HepG2 (cell line): ENCODE measurements at regions not wholly inside any gene's neighbourhood (a gene's known extent, or its start where the extent isn't known, plus 50 kb on each side); places are given as distances from the start of the nearest gene placed in this dataset.
A peak's percentile ranks its signal among the peaks of the same experiment; 100 is the strongest.

Source experiments
- RAD21 ChIP-seq: fragments of 450-650 bp; formaldehyde crosslinking; IDR thresholded peaks from 2 replicates; pipeline ENCODE4 v1.5.0; 2020; ENCODE audit warnings: mild to moderate bottlenecking
- U2AF2 ChIP-seq: fragments of 200-400 bp; formaldehyde crosslinking; IDR thresholded peaks from 2 replicates; pipeline ENCODE4 v1.6.1; 2017; ENCODE audit warnings: low read depth, mild to moderate bottlenecking, low read length
- ZBTB20 ChIP-seq: sonication (generic); formaldehyde crosslinking; IDR thresholded peaks from 2 replicates; pipeline ENCODE4 v1.8.1; 2023; ENCODE audit warnings: missing genetic modification reagents, low read depth, mild to moderate bottlenecking, borderline replicate concordance
- ZNF510 ChIP-seq: sonication (generic); formaldehyde crosslinking; IDR thresholded peaks from 2 replicates; pipeline ENCODE4 v1.4.0; 2020; ENCODE audit warnings: low read depth, mild to moderate bottlenecking, missing genetic modification reagents
- TF ChIP-seq, protein P1 (sequence below): sonication (generic); formaldehyde crosslinking; IDR thresholded peaks from 2 replicates; pipeline ENCODE4 v1.5.0; 2020; ENCODE audit warnings: missing genetic modification reagents, mild to moderate bottlenecking, borderline replicate concordance
- TF ChIP-seq, protein P2 (sequence below): sonication (generic); formaldehyde crosslinking; IDR thresholded peaks from 2 replicates; pipeline ENCODE4 v1.4.0; 2020; ENCODE audit warnings: mild to moderate bottlenecking, missing genetic modification reagents
- TF ChIP-seq, protein P3 (sequence below), 2 experiments: fragments of 450-650 bp in 1 of 2; sonication (generic) in 1 of 2; formaldehyde crosslinking; IDR thresholded peaks; 2 replicates each; pipeline versions ENCODE4 v1.5.0 to v1.8.0; 2020 to 2022; ENCODE audit warnings: mild to moderate bottlenecking in 1 of 2, missing genetic modification reagents in 1 of 2
- TF ChIP-seq, protein P4 (sequence below): sonication (generic); formaldehyde crosslinking; IDR thresholded peaks from 2 replicates; pipeline ENCODE4; 2020; ENCODE audit warnings: missing genetic modification reagents, mild to moderate bottlenecking, borderline replicate concordance
- TF ChIP-seq, protein P5 (sequence below): sonication (generic); formaldehyde crosslinking; IDR thresholded peaks from 2 replicates; pipeline ENCODE4 v1.4.0; 2020; ENCODE audit warnings: missing genetic modification reagents, borderline replicate concordance

DNA sequence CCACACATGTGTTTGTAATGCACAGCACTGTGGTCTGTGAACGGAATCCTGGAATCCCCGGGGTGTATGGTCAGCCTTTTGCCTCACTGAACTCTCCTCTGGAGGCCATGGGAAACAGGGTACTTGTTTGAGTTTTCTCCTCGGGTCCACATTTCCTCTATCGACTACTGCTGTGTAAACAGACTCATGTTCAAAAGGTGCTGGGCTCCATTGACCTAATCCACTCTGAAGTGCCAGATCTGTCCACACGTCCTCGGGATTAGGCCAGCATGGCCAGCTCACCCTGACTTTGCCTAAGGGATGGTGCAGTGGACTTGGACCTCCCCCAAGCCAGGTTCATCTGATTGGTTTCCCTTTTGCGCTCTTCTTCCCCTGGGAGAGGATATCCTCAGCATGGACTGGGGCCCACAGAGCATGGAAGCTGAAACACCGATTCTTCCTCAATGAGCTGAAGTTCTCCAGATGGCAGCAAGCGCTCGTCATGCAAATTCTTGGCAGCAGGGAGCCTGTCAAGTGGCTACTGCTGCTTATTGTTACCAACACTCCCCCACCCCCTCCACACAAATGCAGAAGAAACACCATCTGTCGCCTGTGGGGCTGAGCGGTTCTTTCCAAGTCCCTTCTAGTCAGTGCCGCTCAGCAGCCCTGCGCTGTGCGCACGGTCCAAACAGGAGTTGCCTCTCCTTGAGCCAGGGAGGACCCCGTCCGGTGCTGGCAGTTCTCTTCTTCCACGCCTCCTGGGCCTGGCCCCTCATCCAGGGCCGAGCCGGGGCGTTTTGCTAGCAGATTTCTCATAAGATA, 292.6 kb upstream of the MARCKS start (continued):
- 0 out of 2 replicates have a peak, but pooled peaks have one; percentile 51 for TF ChIP-seq ZNF510 (CRISPR knock-in tag)
- no peak for TF ChIP-seq U2AF2
- TF ChIP-seq, protein P1, sequence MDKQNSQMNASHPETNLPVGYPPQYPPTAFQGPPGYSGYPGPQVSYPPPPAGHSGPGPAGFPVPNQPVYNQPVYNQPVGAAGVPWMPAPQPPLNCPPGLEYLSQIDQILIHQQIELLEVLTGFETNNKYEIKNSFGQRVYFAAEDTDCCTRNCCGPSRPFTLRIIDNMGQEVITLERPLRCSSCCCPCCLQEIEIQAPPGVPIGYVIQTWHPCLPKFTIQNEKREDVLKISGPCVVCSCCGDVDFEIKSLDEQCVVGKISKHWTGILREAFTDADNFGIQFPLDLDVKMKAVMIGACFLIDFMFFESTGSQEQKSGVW (CRISPR knock-in tag) = no peak
- TF ChIP-seq, protein P2, sequence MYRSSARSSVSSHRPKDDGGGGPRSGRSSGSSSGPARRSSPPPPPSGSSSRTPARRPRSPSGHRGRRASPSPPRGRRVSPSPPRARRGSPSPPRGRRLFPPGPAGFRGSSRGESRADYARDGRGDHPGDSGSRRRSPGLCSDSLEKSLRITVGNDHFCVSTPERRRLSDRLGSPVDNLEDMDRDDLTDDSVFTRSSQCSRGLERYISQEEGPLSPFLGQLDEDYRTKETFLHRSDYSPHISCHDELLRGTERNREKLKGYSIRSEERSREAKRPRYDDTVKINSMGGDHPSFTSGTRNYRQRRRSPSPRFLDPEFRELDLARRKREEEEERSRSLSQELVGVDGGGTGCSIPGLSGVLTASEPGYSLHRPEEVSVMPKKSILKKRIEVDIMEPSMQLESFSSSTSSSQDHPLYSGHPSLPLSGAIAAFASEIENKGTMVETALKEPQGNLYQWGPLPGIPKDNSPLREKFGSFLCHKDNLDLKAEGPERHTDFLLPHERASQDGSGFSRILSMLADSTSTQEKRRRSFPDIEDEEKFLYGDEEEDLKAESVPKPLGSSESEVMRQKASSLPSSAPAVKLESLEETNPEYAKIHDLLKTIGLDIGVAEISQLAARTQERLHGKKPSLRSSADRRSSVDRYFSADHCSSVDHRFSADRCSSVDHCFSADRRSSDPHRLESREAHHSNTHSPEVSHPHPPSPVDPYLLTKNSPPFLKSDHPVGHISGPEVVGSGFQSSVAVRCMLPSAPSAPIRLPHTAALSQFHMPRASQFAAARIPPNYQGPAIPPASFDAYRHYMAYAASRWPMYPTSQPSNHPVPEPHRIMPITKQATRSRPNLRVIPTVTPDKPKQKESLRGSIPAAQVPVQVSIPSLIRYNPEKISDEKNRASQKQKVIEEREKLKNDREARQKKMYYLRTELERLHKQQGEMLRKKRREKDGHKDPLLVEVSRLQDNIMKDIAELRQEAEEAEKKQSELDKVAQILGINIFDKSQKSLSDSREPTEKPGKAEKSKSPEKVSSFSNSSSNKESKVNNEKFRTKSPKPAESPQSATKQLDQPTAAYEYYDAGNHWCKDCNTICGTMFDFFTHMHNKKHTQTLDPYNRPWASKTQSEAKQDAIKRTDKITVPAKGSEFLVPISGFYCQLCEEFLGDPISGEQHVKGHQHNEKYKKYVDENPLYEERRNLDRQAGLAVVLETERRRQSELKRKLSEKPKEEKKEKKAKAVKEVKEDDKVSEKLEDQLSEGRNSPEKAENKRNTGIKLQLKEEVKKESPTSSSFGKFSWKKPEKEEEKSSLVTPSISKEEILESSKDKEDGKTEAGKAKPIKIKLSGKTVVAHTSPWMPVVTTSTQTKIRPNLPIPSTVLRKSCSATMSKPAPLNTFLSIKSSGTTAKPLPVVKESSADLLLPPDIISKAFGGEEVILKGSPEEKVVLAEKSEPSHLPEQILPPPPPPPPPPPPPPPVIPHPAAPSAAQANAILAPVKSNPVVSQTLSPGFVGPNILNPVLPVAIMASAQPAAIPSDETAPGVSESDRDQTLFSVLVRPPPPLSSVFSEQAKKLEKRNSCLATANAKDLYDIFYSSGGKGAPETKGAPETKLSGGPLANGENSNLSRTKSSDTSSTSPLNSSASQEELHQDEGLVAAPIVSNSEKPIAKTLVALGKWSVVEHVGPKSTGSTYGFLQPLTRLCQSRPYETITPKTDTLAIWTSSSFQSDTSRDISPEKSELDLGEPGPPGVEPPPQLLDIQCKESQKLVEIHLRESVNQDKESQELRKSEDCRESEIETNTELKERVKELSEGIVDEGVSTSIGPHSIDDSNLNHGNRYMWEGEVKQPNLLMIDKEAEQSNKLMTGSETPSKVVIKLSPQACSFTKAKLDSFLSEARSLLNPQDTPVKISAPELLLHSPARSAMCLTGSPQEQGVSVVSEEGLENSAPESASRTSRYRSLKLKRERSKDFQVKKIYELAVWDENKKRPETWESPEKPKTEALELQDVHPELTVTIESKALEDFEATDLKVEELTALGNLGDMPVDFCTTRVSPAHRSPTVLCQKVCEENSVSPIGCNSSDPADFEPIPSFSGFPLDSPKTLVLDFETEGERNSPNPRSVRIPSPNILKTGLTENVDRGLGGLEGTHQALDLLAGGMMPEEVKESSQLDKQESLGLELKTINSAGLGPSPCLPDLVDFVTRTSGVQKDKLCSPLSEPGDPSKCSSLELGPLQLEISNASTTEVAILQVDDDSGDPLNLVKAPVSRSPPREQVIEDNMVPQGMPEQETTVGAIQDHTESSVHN = 0 out of 2 replicates have a peak, but pooled peaks have one; percentile 47
- TF ChIP-seq, protein P3, sequence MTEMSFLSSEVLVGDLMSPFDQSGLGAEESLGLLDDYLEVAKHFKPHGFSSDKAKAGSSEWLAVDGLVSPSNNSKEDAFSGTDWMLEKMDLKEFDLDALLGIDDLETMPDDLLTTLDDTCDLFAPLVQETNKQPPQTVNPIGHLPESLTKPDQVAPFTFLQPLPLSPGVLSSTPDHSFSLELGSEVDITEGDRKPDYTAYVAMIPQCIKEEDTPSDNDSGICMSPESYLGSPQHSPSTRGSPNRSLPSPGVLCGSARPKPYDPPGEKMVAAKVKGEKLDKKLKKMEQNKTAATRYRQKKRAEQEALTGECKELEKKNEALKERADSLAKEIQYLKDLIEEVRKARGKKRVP (CRISPR knock-in tag; IDR thresholded peaks at IDR 0.05) = no peak
- TF ChIP-seq RAD21 (CRISPR knock-in tag) = no peak
- TF ChIP-seq, protein P4, sequence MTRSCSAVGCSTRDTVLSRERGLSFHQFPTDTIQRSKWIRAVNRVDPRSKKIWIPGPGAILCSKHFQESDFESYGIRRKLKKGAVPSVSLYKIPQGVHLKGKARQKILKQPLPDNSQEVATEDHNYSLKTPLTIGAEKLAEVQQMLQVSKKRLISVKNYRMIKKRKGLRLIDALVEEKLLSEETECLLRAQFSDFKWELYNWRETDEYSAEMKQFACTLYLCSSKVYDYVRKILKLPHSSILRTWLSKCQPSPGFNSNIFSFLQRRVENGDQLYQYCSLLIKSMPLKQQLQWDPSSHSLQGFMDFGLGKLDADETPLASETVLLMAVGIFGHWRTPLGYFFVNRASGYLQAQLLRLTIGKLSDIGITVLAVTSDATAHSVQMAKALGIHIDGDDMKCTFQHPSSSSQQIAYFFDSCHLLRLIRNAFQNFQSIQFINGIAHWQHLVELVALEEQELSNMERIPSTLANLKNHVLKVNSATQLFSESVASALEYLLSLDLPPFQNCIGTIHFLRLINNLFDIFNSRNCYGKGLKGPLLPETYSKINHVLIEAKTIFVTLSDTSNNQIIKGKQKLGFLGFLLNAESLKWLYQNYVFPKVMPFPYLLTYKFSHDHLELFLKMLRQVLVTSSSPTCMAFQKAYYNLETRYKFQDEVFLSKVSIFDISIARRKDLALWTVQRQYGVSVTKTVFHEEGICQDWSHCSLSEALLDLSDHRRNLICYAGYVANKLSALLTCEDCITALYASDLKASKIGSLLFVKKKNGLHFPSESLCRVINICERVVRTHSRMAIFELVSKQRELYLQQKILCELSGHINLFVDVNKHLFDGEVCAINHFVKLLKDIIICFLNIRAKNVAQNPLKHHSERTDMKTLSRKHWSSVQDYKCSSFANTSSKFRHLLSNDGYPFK = peak; percentile 63; the same call in 1 of the 2 replicates
- TF ChIP-seq, protein P5, sequence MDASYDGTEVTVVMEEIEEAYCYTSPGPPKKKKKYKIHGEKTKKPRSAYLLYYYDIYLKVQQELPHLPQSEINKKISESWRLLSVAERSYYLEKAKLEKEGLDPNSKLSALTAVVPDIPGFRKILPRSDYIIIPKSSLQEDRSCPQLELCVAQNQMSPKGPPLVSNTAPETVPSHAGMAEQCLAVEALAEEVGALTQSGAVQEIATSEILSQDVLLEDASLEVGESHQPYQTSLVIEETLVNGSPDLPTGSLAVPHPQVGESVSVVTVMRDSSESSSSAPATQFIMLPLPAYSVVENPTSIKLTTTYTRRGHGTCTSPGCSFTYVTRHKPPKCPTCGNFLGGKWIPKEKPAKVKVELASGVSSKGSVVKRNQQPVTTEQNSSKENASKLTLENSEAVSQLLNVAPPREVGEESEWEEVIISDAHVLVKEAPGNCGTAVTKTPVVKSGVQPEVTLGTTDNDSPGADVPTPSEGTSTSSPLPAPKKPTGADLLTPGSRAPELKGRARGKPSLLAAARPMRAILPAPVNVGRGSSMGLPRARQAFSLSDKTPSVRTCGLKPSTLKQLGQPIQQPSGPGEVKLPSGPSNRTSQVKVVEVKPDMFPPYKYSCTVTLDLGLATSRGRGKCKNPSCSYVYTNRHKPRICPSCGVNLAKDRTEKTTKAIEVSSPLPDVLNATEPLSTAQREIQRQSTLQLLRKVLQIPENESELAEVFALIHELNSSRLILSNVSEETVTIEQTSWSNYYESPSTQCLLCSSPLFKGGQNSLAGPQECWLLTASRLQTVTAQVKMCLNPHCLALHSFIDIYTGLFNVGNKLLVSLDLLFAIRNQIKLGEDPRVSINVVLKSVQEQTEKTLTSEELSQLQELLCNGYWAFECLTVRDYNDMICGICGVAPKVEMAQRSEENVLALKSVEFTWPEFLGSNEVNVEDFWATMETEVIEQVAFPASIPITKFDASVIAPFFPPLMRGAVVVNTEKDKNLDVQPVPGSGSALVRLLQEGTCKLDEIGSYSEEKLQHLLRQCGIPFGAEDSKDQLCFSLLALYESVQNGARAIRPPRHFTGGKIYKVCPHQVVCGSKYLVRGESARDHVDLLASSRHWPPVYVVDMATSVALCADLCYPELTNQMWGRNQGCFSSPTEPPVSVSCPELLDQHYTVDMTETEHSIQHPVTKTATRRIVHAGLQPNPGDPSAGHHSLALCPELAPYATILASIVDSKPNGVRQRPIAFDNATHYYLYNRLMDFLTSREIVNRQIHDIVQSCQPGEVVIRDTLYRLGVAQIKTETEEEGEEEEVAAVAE (CRISPR knock-in tag) = no peak
- TF ChIP-seq ZBTB20 (CRISPR knock-in tag) = peak; percentile 79; the same call in 1 of the 2 replicates
